GM23338 (cell line): ENCODE measurements at regions not wholly inside any gene's neighbourhood (a gene's known extent, or its start where the extent isn't known, plus 50 kb on each side); places are given as distances from the start of the nearest gene placed in this dataset.

Source experiments
- ATAC-seq: fragments of 200-7000 bp; cut with Tn5 transposase; 3 replicates; pipeline ENCODE4 v1.9.1; 2020
- DNase-seq: peaks from one replicate; pipeline ENCODE4 v3.0.0-alpha.2; 2015; ENCODE audit warnings: low spot score
- H2AFZ ChIP-seq: fragments of 200-600 bp; sonication (generic); 2 replicates; pipeline ENCODE4 v1.8.0; 2016; ENCODE audit warnings: antibody characterized with exemption, mild to moderate bottlenecking, moderate library complexity
- H3F3A ChIP-seq: fragments of 200-600 bp; sonication (generic); replicated peaks from 2 replicates; pipeline ENCODE4 v1.8.0; 2017; ENCODE audit warnings: antibody characterized with exemption, mixed run types, low read depth
- H3K27ac ChIP-seq: fragments of 200-600 bp; sonication (generic); 2 replicates; pipeline ENCODE4 v1.6.1; 2016; ENCODE audit warnings: low read depth
- H3K27me3 ChIP-seq: fragments of 200-600 bp; sonication (generic); 2 replicates; pipeline ENCODE4 v1.8.0; 2016; ENCODE audit warnings: mild to moderate bottlenecking, mixed run types, moderate library complexity; ENCODE audit not compliant: insufficient read depth
- H3K36me3 ChIP-seq: fragments of 200-600 bp; sonication (generic); 2 replicates; pipeline ENCODE4 v1.8.0; 2016; ENCODE audit warnings: mild to moderate bottlenecking; ENCODE audit not compliant: insufficient read depth
- H3K4me1 ChIP-seq: fragments of 200-600 bp; sonication (generic); 2 replicates; pipeline ENCODE4 v1.8.0; 2016; ENCODE audit warnings: mild to moderate bottlenecking, moderate library complexity; ENCODE audit not compliant: insufficient read depth
- H3K4me2 ChIP-seq: fragments of 200-600 bp; sonication (generic); 2 replicates; pipeline ENCODE4 v1.7.1; 2017; ENCODE audit warnings: mixed run types
- H3K4me3 ChIP-seq: fragments of 200-600 bp; sonication (generic); 2 replicates; pipeline ENCODE4 v1.6.1; 2016; ENCODE audit warnings: mixed run types
- H3K79me2 ChIP-seq: fragments of 200-600 bp; sonication (generic); replicated peaks from 2 replicates; pipeline ENCODE4 v1.8.0; 2017; ENCODE audit warnings: mild to moderate bottlenecking; ENCODE audit not compliant: insufficient read depth
- H3K9me2 ChIP-seq: fragments of 200-600 bp; sonication (generic); 2 replicates; pipeline ENCODE4 v1.8.0; 2017; ENCODE audit not compliant: insufficient read depth
- H4K20me1 ChIP-seq: fragments of 200-600 bp; sonication (generic); replicated peaks from 2 replicates; pipeline ENCODE4 v1.8.0; 2017; ENCODE audit warnings: mild to moderate bottlenecking; ENCODE audit not compliant: insufficient read depth
- H3K27ac Mint-ChIP-seq: 2 replicates; pipeline ENCODE4 v1.8.0; 2020; ENCODE audit warnings: inconsistent platforms, mild to moderate bottlenecking, moderate library complexity, mixed read lengths
- H3K27me3 Mint-ChIP-seq: 3 replicates; pipeline ENCODE4 v1.8.0; 2022; ENCODE audit warnings: low read depth, mild to moderate bottlenecking, moderate library complexity, mixed read lengths, inconsistent platforms; ENCODE audit not compliant: insufficient read depth, poor library complexity
- H3K36me3 Mint-ChIP-seq: 3 replicates; pipeline ENCODE4 v1.8.0; 2021; ENCODE audit warnings: low read depth, mild to moderate bottlenecking, inconsistent platforms, moderate library complexity, mixed read lengths
- H3K4me1 Mint-ChIP-seq: 3 replicates; pipeline ENCODE4 v1.8.0; 2020; ENCODE audit warnings: mild to moderate bottlenecking, inconsistent platforms, mixed read lengths
- H3K4me3 Mint-ChIP-seq: 3 replicates; pipeline ENCODE4 v1.8.0; 2021; ENCODE audit warnings: moderate library complexity, mild to moderate bottlenecking, inconsistent platforms, mixed read lengths
- H3K9me3 Mint-ChIP-seq: 3 replicates; pipeline ENCODE4 v1.8.0; 2020; ENCODE audit warnings: moderate library complexity, mild to moderate bottlenecking, inconsistent platforms, mixed read lengths
- CREB1 ChIP-seq: fragments of 250-450 bp; sonication (Bioruptor Pico); IDR thresholded peaks from 2 replicates; pipeline ENCODE4 v1.5.0; 2020; ENCODE audit warnings: low read depth, mild to moderate bottlenecking, moderate library complexity
- ETS1 ChIP-seq: IDR thresholded peaks from 2 replicates; pipeline ENCODE4 v1.6.1; 2016; ENCODE audit warnings: antibody characterized with exemption
- EZH2 ChIP-seq: fragments of 200-600 bp; sonication (generic); IDR thresholded peaks from one replicate; pipeline ENCODE4 v1.8.0; 2017; ENCODE audit warnings: antibody characterized with exemption, mild to moderate bottlenecking, low read depth; ENCODE audit not compliant: unreplicated experiment
- EZH2phosphoT487 ChIP-seq: fragments of 200-600 bp; sonication (generic); IDR thresholded peaks from one replicate; pipeline ENCODE4 v1.8.1; 2018; ENCODE audit warnings: antibody characterized with exemption; ENCODE audit not compliant: unreplicated experiment
- NANOG ChIP-seq: IDR thresholded peaks from 2 replicates; pipeline ENCODE4 v1.6.1; 2016; ENCODE audit warnings: antibody characterized with exemption, borderline replicate concordance
- POLR2AphosphoS5 ChIP-seq: IDR thresholded peaks from 2 replicates; pipeline ENCODE4 v1.6.1; 2016; ENCODE audit warnings: antibody characterized with exemption, low read depth
- STAT1 ChIP-seq: IDR thresholded peaks from one replicate; pipeline ENCODE4 v1.6.1; 2016; ENCODE audit warnings: antibody characterized with exemption; ENCODE audit not compliant: unreplicated experiment
- ZNF114 ChIP-seq: fragments of 250-450 bp; sonication (Bioruptor Pico); IDR thresholded peaks from 2 replicates; pipeline ENCODE4 v1.5.0; 2020; ENCODE audit warnings: mild to moderate bottlenecking, moderate library complexity
- ZNF331 ChIP-seq: fragments of 250-450 bp; sonication (Bioruptor Pico); IDR thresholded peaks from 2 replicates; pipeline ENCODE4 v1.5.0; 2020; ENCODE audit warnings: low read depth, mild to moderate bottlenecking, moderate library complexity
- ZNF462 ChIP-seq: fragments of 250-450 bp; sonication (Bioruptor Pico); IDR thresholded peaks from 2 replicates; pipeline ENCODE4 v1.5.0; 2020; ENCODE audit warnings: mild to moderate bottlenecking, moderate library complexity
- TF ChIP-seq, protein P1 (sequence below): IDR thresholded peaks from one replicate; pipeline ENCODE4 v1.6.1; 2018; ENCODE audit warnings: antibody characterized with exemption; ENCODE audit not compliant: unreplicated experiment

- H3K4me3 ChIP-seq: no peak overlapping the region
- no peak for ATAC-seq
- DNase-seq: no peak
- TF ChIP-seq ZNF114 (CRISPR knock-in tag) (no peak), POLR2AphosphoS5 (no peak), STAT1 (no peak), EZH2phosphoT487 (no peak), EZH2 (no peak), ETS1 (no peak), CREB1 (CRISPR knock-in tag) (no peak), ZNF331 (CRISPR knock-in tag) (no peak), ZNF462 (no peak), NANOG (no peak)
- TF ChIP-seq, protein P1, sequence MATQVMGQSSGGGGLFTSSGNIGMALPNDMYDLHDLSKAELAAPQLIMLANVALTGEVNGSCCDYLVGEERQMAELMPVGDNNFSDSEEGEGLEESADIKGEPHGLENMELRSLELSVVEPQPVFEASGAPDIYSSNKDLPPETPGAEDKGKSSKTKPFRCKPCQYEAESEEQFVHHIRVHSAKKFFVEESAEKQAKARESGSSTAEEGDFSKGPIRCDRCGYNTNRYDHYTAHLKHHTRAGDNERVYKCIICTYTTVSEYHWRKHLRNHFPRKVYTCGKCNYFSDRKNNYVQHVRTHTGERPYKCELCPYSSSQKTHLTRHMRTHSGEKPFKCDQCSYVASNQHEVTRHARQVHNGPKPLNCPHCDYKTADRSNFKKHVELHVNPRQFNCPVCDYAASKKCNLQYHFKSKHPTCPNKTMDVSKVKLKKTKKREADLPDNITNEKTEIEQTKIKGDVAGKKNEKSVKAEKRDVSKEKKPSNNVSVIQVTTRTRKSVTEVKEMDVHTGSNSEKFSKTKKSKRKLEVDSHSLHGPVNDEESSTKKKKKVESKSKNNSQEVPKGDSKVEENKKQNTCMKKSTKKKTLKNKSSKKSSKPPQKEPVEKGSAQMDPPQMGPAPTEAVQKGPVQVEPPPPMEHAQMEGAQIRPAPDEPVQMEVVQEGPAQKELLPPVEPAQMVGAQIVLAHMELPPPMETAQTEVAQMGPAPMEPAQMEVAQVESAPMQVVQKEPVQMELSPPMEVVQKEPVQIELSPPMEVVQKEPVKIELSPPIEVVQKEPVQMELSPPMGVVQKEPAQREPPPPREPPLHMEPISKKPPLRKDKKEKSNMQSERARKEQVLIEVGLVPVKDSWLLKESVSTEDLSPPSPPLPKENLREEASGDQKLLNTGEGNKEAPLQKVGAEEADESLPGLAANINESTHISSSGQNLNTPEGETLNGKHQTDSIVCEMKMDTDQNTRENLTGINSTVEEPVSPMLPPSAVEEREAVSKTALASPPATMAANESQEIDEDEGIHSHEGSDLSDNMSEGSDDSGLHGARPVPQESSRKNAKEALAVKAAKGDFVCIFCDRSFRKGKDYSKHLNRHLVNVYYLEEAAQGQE: no peak
- 0 out of 2 replicates have a peak, but pooled peaks cover 3% of the 10 kb centered on the region for H3K9me2 ChIP-seq
- H3K79me2 ChIP-seq: no peaks in the 10 kb centered on the region
- Mint-ChIP-seq H3K27ac (no peak overlapping the region), H3K4me1 (peaks cover 11% of the 10 kb centered on the region), H3K36me3 (no peaks in the 10 kb centered on the region), H3K4me3 (no peak overlapping the region), H3K27me3 (no peaks in the 10 kb centered on the region), H3K9me3 (no peaks in the 10 kb centered on the region)
- H3K27ac ChIP-seq: no peak overlapping the region
- H3K27me3 ChIP-seq: no peaks in the 10 kb centered on the region
- peaks cover 18% of the 10 kb centered on the region for H3K4me1 ChIP-seq
- no peaks in the 10 kb centered on the region for H3F3A ChIP-seq
- H2AFZ ChIP-seq: peak overlapping the region; percentile 81; the same call in 1 of the 2 replicates
- H3K4me2 ChIP-seq: no peak overlapping the region
- H4K20me1 ChIP-seq: no peaks in the 10 kb centered on the region
- H3K36me3 ChIP-seq: no peaks in the 10 kb centered on the region
Observed at GRCh38 chr5:124951105-124951504, 204.7 kb upstream of the ZNF608 start.
